ENCODE measurements at regions not wholly inside any gene's neighbourhood (a gene's known extent, or its start where the extent isn't known, plus 50 kb on each side); places are given as distances from the start of the nearest gene placed in this dataset.
"Not testable (repeated sequence)": the region's sequence is repeated elsewhere in the genome, so short reads cannot be mapped to it uniquely, and the experiment has no call there.

DNA sequence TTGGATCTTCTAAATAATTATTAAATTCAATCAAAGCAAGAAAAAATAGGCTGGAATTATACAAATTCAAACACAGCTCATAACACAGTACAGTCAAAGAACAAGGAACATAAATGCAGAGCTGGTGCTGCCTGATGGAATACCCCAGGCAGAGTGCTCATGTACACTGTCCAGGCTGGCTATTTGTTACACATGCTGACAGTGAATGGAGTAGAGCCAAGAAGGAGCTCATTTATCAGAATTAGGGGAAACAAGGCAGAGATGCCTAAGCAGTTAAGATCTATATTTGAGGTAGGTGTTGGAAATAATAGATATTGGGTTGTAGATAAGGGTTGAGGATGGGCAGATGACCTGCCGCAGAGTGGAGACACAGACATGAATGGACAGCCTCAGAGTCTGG is 788.2 kb upstream of the ARPP21 start:
- DNase-seq: no peak

- no peak for DNase-seq
Observed at GRCh38 chr3:34852844-34853439, 786.4 kb upstream of the ARPP21 start.

GRCh38 chr3:34856081-34856947 is 783.0 kb upstream of the ARPP21 start:
- no peak for DNase-seq

DNA sequence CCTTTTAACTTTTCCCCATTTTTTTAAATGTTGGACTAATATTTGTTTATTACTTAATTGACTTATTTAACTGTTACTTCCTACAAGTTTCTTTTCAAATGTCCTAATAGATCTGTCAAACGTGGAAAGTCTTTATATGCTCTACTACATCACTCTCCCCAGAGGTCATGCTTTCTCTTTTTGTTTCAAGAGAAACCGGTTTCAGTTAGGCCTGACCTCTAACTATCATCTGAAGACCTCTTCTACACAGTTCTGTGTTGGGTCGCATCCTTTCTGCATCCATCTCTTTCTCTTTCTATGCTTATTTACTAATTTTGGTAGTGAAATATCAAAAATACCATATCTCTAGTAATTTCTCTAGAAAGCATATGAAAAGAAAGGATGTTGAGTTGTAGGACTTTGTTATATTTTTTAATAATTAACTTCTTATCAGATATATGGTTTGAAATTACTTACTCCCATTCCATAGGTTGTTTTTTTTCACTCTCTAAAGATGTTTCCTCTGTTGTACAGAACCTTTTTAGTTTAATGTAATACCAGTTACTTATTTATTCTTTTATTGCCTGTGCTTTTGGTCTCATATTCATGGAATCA is 781.2 kb upstream of the ARPP21 start:
- DNase-seq: no peak

DNA sequence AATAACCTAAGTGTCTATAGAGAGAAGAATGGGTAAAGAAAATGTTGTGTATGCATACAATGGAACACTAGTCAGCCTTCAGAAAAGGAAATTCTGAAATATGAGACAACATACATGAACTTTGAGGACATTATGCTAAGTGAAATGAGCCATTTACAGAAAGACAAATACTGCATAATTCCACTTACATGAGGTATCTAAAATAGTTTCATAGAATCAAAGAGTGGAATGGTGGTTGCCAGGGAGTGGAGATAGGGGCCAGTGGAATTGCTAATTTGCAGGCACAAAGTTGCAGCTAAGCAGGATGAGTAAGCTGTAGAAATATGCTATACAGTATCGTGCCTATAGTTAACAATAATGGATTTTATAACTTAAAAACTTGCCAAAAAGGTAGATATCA is 779.6 kb upstream of the ARPP21 start:
- no peak for DNase-seq

- no peak for DNase-seq
Observed at GRCh38 chr3:34862456-34862855, 776.9 kb upstream of the ARPP21 start.

DNA sequence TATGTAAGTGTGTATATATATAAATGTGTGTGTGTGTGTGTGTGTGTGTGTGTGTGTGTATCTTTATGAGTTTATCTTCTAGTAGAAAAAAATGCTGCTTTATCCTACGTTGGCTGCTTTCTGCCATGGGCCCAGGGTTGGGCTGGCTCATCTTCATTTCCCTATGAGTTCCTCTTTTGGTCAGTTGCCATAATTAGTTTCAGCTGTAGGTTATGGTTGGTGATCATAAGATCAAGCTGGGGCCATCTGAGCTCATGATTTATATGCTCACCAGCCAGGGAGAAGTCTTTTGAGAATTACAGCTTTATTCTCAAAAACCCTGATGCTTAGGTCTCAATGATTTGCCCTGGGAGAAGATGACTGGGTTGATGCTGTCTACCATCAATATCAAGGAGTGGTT is 775.8 kb upstream of the ARPP21 start:
- no peak for DNase-seq

DNA sequence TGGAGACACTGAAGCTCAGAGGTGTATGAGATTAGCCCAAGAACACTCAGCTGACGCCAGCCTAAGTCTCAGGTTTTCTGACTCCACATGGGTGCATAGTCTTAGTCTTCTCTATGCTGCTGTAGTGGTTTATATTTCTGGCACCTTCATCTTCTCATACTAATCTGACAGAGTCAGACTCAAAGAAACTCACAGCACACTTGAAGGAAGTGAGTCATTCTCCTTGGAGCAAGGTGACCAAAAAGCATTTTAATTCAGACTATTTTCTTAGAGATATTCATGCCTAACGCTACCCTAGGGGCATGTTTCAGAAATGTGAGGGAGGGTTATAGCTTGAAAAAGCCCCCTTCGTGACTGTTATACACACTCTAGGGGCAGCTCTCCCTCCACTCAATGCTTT is 775.3 kb upstream of the ARPP21 start:
- no peak for DNase-seq

- no peak for DNase-seq
Observed at GRCh38 chr3:34865346-34865745, 774.0 kb upstream of the ARPP21 start.

- no peak for DNase-seq
Observed at GRCh38 chr3:34868935-34869334, 770.4 kb upstream of the ARPP21 start.

DNA sequence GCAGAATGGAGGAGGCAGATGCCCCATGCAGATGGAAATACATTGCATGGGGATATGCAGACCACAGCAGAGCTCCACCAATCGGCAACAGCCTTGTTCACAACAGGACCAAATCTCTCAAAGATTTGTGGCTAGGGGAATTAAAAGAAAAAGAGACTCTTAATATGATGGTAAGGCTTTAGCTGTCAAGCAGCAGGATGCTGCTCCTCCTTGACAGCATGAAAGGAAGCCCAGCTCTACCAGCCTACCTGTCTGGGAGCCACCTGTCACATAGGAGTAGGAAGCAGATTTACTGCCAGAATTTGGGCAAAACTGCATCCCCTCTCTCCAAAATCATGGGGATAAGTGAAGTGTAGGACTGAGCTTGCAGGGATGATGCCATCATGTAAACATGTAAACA is 769.6 kb upstream of the ARPP21 start:
- no peak for DNase-seq

DNA sequence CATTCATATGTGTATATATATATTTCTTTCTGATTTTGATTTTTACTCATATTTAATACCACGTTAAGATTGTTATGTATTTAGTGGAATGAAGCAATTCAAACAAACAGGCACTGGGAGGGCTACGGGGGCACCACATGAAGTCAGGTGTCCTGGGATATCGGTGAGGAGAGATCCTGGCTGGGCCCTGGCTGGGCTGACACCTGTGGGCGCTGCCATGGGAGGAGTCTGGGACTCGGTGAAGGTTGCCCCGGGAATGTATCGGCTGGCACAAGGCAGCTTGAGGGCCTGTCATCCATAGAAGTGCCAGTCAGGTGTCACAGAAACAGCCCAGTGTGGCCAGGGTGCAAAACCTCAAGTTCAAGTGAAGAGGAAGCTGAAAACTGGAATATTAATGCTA is 766.9 kb upstream of the ARPP21 start:
- DNase-seq: no peak

DNA sequence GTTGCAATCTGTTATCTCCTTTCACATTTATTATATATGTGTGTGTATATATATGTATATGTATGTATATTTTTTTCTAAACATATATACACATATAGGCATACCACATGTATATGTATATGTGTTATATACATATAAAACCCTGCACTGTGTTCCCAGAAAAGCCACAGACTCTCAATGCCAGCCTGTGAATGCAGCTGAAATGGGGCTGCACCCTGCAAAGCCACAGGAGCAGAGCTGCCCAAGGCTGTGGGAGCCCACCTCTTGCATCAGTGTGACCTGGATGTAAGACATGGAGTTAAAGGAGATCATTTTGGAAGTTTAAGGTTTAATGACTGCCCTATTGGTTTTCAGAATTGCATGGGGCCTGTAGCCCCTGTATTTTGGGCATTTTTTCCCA is 762.3 kb upstream of the ARPP21 start:
- DNase-seq: no peak

DNA sequence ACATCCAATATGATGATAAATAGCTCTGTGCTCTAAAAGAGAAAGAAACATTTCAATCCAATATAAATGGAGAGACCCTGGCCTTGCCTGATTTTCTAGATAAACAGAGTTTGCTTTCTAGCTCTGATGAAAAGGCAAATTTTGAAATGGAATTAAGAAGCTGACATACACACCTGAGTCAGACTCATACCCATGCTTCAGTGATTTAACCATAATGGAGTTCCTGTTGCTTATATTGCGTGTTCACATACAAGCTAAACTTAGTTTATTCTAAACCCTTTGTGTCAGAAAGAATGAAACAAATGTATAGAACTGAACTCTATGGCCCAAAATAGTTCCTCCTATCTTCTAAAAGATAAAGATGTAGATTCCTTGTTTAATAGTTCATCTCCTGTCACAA is 760.8 kb upstream of the ARPP21 start:
- no peak for DNase-seq

GRCh38 chr3:34881026-34881425 is 758.3 kb upstream of the ARPP21 start:
- no peak for DNase-seq

DNA sequence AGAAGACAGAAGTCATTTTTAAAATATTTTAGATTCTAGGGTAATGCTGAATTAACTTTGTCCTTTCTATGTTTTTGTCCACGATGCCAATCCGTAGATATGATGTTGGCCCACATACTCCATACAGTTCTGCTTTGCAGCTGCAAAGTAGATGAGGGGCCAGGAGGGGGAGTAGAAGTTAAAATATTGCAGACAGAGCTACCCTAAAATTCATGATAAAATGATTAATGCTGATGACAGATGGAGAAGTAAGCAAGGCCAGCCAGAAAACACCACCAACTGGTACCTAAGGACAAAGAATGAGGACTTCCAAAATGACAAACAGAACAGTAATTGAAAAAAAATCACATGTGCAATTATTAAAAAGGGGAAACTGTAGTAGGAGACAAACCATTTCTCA is 756.6 kb upstream of the ARPP21 start:
- DNase-seq: no peak

- DNase-seq: no peak
Observed at GRCh38 chr3:34884007-34884406, 755.3 kb upstream of the ARPP21 start.

DNA sequence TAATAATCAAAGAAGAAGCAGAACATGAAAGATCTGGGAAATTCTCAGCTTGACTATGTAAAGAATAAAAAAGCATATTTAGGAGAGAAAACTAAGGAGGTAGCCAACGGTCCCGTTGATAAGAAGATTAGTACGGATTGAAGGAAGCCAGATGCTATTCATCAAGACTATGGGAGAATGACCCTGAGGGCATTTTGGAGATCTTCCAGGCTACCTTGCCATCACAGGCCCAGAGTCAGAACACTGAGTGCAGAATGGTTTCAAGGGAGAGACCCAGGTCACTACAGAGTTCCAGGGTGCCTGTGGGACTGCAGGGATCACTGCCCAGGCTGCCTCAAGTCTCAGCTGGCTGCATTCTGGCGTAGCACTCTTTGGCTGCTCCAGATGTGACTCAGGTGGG is 752.9 kb upstream of the ARPP21 start:
- DNase-seq: no peak

DNA sequence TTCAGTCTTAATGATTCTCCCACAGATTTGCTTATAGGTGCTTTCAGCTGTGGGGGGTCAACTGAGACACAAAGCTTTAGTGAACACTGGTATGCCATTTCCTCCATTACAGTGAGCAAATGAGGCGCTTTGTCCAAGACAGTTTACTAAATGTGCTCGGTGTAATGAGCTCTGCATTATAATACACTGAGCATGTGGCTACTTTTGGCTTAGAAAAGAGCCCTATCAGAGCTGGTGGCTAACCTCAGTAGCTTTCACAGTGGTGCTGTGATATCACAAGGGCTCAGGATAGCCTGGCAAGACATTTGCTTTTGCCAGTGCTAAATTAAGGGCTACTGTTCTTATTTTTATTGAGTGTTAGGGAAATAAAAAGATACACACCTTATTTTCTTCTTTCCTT is 749.7 kb upstream of the ARPP21 start:
- DNase-seq: no peak

DNA sequence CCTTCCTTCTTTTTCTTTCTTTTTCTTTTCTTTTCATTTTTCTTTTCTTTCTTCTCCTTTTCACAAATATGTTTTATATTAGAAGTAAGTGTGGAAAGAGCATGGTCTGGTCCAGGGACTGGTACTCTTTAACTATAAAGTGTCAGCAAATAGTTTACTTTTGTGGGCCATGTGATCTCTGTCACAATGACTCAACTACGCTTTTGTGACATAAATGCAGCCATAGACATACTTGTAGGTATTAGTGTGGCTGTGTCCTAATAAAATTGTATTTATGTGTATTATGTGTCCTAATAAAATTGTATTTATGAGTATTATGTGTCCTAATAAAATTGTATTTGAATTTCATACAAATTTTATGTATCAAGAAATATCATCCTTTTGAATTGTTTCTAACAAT is 749.1 kb upstream of the ARPP21 start:
- DNase-seq: no peak

- DNase-seq: no peak
Observed at GRCh38 chr3:34891941-34892340, 747.4 kb upstream of the ARPP21 start.

DNA sequence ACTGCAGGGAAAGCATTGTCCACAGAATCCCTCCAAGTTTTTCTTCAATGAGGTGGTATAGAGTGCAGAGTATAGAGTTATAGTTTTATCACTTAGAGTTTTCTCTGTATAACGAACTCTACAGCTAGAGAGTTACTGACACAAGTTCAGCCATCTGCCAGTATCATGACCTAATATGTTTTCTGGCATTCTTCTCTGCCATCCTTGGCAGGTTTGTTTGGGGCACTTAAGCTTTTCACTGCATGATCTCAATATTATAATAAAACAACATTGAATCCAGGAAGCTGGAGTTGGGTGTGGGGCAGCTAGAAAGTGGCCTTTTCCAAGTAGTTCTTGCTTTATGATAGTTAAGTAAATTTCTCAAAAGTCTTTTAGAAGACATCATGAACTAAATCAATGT is 743.5 kb upstream of the ARPP21 start:
- DNase-seq: no peak

DNA sequence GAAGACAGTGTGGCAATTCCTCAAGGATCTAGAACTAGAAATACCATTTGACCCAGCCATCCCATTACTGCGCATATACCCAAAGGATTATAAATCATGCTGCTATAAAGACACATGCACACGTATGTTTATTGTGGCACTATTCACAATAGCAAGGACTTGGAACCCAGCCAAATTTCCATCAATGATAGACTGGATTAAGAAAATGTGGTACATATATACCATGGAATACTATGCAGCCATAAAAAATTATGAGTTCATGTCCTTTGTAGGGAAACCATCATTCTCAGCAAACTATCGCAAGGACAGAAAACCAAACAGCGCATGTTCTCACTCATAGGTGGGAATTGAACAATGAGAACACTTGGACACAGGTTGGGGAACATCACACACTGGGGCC is 729.6 kb upstream of the ARPP21 start:
- DNase-seq: not testable (repeated sequence)

DNA sequence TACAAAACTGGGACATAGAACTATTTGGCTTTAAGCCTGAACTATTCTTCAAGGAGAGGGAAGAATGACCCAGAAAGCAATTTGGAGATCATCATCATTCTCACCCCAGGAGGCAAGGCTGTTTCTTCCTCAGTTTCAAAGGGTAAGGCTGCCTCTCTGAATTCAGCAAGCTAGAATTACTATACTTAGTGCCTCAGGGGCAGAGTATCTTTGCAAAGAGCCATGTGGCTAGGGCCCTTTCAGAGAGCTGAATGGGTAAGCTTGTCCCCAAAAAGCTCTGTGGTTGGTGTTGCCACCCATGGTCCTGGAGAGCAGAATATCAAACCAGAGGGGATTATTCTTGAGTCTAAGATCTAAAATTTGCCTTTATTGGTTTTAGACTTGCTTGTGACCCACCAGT is 720.3 kb upstream of the ARPP21 start:
- no peak for DNase-seq

DNA sequence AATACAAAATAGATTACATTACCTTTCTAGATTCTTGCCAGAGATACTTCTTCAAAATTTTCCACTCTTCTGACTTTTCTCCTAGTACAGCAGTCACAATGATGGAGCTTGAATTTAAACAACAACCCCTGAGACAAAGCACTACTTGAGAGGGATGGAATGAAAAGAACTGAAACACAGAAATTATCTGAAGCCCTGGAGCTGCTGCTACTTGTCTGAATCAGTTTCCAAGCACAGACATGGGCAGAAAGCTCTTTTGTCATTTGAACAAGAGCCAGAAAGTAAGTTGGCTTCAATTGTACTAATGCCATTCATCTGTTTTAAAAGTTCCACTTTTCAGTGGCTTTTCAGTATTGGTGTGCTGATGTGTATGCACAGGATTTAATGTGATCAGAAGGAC is 718.5 kb upstream of the ARPP21 start:
- no peak for DNase-seq

Measured in NCI-H1436 treated with DMSO at 0.1 percent for 48 hours (cell line).